Putamen (tissue), 1 donor: ENCODE measurements at regions not wholly inside any gene's neighbourhood (a gene's known extent, or its start where the extent isn't known, plus 50 kb on each side); places are given as distances from the start of the nearest gene placed in this dataset.
"Not testable (repeated sequence)": the region's sequence is repeated elsewhere in the genome, so short reads cannot be mapped to it uniquely, and the experiment has no call there.

Source experiments
- DNase-seq: peaks from one replicate; pipeline ENCODE4 v3.0.0-alpha.2; 2016; ENCODE audit warnings: low spot score

DNA sequence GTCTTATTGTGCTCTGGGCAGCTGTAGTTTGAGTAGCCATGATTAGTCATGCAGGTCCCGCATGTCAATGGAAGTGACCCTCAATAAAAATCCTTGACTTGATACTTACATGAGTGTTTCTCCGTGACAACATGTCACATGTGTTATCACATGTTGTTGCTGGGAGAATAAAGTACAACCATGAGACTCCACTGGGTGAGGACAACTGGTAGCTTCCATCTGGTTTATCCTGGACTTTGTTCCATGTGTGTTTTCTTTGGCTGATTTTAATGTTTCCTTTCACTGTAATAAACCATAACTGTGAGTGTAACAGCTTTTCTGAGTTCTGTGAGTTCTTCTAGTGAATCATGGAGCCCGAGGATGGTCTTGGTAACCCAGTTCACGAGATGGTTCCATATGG lies 63.1 kb upstream of the NDN start:
- DNase-seq, result no peak

DNA sequence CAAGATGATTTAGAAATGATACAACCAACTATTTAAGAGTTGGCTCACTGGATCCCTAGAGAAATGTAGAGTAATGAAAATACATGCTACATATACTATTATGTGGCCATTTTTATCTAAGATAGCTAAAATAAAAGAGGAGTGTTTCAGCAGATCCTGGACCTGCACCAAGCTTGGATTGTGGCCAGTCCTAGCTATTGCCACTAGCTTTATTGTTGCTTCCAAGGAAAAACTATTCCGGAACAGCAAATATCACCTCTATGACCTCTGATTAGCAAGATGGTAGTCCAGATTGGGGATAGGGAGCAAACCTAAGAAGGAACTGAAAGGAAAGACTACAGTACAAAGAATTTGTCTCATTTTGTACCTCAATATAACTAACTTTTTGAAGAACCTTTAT lies 63.7 kb upstream of the NDN start:
- no peak for DNase-seq

- DNase-seq, result no peak
These were observed 66.1 kb upstream of the NDN start for GRCh38 chr15:23753248-23753647.

DNA sequence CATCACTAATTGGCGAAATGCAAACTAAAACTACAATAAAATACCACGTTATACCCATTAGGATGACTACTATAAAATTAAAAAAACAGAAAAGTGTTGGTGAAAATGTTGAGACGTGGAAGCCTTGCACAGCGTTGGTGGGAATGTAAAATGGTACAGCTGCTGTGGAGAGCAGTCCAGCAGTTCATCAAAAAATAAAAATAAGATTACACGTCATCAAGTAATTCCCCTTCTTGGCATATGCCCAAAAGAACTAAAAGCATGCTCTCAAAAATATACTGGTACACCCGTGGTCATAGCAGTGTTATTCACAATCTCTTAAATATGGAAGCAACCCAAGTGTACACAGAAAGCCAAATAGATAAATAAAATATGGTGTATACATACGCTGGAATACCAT lies 71.8 kb upstream of the NDN start:
- DNase-seq, result no peak

- DNase-seq, result no peak
These were observed 72.9 kb upstream of the NDN start for GRCh38 chr15:23760024-23760423.

- no peak for DNase-seq
These were observed 74.3 kb upstream of the NDN start for GRCh38 chr15:23761386-23761785.

DNA sequence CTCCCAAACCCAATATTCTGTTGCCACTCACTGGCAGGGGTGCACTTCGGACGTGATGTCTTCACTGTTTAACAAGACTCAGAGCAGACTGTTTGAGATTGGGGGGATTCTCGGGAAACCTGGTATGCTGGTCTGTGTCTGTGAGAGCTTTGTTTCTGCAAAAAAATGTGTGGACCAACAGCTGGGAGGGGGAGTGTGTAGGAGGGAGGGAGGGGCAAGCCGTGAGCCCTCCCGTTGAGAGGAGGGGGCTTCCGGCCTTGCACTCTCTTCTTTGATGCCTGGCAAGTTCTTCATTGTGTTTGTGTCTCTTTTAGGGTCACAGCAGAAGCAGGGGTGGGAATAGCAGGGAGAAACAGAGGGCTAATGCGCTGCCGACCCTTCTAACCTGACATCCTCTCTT lies 74.9 kb upstream of the NDN start:
- DNase-seq, result no peak

DNA sequence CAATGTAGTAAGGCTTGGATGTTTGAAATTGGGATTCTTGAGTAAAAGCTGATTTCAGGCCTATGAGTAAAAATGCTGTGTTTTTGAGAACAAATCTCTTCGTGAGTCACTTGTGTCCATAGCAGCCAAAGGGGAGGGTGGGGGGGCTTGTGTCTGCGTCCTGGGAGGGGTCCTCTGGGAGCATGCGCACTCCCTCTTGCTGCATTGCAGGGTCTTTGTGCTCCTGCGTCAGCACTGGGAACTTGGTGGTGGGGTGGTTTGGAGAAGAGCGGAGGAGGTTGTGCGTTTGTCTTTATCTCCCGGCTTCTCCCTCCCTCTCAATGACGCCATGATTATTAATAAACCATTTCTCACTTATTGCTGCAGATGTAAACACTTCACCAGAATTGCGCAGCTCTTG lies 75.9 kb upstream of the NDN start:
- DNase-seq, result no peak

- no peak for DNase-seq
These were observed 77.2 kb upstream of the NDN start for GRCh38 chr15:23764306-23764705.

DNA sequence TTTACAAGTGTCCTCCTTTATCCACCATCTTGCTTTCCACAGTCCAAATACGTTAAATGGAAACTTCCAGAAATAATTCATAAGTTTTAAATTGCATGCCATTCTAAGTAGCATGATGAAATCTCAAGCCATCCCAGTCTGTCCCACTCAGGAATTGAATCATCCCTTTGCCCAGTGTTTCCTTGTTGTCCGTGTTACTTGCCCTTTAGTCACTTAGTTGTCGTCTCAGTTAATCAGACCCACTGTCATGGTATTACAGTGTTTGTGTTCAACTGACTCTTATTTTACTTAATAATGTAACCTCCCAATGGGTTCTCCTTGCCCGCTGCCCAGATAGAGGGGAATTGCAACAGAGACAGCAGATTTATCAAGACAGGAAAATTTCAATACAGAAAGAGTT lies 77.6 kb upstream of the NDN start:
- no peak for DNase-seq

DNA sequence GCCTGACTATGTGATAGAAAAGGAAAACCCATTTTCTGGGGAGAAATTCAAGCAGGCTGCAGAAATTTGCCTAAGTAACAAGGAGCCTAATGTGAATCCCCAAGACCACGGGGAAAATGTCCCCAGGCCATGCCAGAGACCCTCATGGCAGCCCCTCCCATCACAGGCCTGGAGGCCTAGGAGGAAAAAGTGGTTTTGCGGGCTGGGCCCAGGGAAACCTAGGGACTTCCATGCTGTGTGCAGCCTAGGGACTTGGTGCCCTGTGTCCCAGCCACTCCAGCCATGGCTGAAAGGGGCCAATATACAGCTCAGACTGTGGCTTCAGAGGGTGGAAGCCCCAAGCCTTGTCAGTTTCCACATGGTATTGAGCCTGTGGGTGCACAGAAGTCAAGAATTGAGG lies 79.7 kb upstream of the NDN start:
- not testable (repeated sequence) for DNase-seq

GRCh38 chr15:23773093-23773492 lies 86.0 kb upstream of the NDN start:
- no peak for DNase-seq

DNA sequence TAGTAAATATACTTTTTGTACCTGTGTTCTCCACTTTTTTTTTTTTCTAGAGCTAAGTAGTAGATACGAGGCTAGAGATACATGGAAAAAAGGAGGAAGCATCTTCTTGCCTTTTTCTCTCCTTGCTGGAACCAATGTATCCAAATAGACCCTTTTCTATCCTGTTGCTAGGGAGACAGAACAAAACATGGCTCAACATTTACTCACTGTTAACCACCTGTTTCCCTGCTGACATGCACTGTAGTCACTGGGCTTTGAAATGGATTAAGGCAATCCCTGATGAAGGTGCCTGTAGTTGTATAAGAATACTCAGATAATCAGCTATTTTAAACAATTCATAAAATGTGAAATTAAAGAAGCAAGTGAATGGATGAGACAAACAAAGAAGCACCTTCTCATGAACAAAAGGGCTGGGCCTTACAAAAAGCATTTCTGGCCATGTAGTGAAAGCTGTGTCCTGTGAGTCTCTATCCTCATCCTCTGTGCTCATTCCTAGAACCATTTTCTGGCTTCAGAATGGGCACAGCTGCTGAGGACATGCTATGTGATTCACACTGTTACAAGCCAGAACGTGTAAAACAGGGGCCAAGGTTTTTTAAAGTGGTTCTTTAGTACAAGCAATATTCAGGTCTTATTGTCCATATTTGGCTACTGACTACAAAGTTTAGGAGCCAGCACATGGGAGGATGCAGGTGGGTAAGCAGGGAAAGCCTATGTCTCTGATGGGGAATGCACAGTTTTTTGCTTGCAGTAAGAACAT lies 100.4 kb upstream of the NDN start:
- DNase-seq, result no peak

GRCh38 chr15:23793191-23793680 lies 106.1 kb upstream of the NDN start:
- DNase-seq, result no peak

GRCh38 chr15:23797747-23798446 lies 110.8 kb upstream of the NDN start:
- DNase-seq, result peak; percentile 50

- DNase-seq, result no peak
These were observed 114.8 kb upstream of the NDN start for GRCh38 chr15:23801881-23802280.

DNA sequence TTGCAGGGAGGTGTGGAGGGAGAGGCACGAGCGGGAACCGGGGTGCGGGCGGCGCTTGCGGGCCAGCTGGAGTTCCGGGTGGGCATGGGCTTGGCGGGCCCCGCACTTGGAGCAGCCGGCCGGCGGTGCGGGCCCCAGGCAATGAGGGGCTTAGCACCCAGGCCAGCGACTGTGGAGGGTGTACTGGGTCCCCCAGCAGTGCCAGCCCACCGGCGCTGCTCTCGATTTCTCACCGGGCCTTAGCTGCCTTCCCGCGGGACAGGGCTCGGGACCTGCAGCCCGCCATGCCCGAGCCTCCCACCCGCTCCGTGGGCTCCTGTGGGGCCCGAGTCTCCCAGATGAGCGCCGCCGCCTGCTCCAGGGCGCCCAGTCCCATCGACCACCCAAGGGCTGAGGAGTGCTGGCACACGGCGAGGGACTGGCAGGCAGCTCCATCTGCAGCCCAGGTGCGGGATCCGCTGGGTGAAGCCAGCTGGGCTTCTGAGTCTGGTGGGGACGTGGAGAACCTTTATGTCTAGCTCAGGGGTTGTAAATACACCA lies 115.9 kb upstream of the NDN start:
- not testable (repeated sequence) for DNase-seq

DNA sequence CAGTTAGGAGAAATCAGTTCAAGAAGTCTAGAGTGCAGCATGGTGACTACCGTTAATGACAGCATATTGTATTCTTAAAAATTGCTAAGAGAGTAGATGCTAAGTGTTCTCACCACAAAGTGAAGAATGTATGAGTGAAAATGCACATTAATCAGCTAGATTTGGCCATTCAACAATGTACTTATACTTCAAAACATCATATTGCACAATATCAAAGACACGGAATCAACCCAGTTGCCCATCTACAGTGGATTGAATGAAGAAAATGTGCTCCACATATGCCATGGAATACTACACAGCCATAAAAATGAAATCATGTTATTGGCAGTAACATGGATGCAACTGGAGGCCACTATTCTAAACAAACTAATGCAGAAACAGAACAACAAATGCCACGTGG lies 119.9 kb upstream of the NDN start:
- DNase-seq, result no peak

DNA sequence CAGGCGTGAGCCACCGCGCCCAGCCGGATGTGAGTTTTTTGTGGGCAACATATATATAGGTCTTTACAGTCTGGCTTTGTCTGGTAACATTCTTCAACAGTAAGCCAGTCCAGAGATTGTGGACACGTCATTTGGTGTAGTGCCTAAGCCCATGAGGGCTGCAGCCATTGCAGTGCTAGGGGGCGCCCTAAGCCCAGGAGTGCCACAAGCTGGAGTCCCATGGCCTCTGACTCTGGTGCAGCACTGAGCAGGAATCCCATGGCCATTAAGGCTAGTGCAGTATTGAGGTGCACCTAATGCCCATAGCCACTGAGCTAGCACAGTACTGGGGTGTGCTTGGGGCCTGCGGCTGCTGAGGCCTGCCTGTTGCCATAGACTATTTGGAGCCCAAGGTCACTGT lies 136.4 kb upstream of the NDN start:
- DNase-seq, result no peak

GRCh38 chr15:23828786-23829185 lies 141.7 kb upstream of the NDN start:
- no peak for DNase-seq

- DNase-seq, result no peak
These were observed 148.8 kb upstream of the NDN start for GRCh38 chr15:23835953-23836352.

DNA sequence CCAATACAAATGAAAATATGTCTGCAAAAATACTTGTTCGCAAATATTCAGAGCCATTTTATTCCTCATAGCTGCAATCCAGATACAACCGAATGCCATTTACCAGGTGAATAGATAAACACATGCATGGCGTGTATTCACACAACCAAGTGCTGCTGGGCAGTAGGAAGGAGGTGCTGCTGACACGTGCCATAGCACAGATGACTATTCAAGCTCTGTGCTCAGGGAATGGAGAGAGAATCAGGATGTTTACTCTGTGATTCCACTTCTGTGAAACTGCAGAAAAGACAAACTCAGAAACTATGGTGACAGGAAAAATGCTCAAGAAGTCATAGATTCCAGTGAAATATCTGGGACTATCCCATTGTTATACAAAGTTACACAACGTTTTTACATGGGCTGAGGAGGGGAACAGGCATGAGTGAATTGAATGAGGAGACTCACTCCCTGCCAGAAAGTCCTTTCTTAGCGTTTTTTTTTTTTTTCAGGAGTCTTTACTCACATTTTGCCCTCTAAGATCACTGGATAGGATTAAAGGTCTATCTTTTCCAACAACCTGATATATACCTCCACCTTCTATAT lies 152.9 kb upstream of the NDN start:
- no peak for DNase-seq

- DNase-seq, result no peak
These were observed 159.1 kb upstream of the NDN start for GRCh38 chr15:23846218-23846617.
